Daoy (cell line): ENCODE measurements at regions not wholly inside any gene's neighbourhood (a gene's known extent, or its start where the extent isn't known, plus 50 kb on each side); places are given as distances from the start of the nearest gene placed in this dataset.

ENCODE experiments used
- DNase-seq: peaks from one replicate; pipeline ENCODE4 v3.0.0-alpha.2; 2015; ENCODE audit warnings: low read depth

- DNase-seq: no peak
Observed at GRCh38 chr9:107928701-107929371, 439.3 kb upstream of the KLF4 start.

DNA sequence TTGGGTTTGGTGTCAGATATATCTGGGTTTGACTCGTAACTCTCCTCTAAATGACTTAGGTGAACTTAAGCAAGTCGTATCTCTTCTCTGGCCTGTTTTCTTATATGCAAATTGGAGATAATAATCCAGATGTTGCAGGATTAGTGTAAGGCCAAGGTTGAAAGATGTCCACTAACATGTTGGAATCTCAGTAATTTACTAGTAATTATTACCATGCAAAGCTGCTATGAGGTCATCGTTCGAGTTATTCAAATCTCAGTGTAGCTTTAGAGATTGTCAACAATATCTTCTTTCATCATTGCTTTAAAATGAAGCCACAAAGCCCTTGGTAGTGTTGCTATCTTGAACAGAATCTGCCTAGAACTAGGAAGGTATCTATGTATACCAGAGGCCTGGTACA lies 437.7 kb upstream of the KLF4 start:
- no peak for DNase-seq

DNA sequence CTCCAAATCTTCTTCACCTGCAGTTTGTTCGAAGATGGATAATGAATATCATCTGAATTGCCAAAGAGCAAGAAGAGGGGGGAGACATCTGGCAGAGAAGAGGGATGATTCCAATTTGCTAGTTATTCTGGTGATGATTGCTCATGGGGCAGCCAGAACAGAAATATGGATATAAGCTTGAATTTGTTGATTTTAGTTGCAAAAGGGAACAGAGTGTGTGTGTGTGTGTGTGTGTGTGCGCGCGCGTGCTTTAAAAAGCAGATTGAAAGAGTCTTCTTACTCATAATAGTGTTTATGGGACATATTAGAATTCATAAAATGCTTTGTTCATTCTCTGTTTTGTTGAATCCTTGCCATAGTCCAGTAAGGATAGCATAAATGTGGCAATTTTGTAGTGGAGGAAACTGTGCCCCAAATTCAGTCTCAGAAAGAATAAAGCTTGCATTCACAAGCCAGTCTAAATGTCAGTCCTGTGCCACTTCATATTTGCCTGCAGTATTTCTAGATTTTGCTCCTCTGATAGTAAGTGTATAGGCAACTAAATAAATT lies 436.3 kb upstream of the KLF4 start:
- DNase-seq: no peak

DNA sequence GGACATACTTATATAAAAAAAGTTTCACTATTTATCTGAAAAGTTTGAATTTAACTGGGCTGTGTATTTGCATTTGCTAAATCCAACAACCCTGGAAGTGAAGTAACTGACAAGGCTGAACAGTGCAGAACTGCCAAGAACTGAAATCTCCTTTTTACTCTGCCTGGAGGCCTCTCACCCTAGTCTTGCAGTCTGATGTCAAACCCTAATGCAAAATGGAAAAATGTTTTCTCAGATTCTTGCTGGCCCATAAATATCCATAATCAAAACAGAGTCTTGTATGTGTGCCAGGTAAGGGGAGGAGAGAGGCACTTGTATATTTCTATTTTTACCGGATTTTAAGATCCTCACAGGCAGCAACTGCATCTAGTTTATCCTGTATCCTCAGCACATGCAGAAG lies 432.7 kb upstream of the KLF4 start:
- DNase-seq: no peak

- DNase-seq: no peak
Observed at GRCh38 chr9:107919263-107919662, 429.7 kb upstream of the KLF4 start.

GRCh38 chr9:107918749-107919148 lies 429.2 kb upstream of the KLF4 start:
- no peak for DNase-seq

GRCh38 chr9:107914151-107914550 lies 424.6 kb upstream of the KLF4 start:
- no peak for DNase-seq

- DNase-seq: no peak
Observed at GRCh38 chr9:107907715-107908114, 418.1 kb upstream of the KLF4 start.

GRCh38 chr9:107907255-107907654 lies 417.7 kb upstream of the KLF4 start:
- no peak for DNase-seq

DNA sequence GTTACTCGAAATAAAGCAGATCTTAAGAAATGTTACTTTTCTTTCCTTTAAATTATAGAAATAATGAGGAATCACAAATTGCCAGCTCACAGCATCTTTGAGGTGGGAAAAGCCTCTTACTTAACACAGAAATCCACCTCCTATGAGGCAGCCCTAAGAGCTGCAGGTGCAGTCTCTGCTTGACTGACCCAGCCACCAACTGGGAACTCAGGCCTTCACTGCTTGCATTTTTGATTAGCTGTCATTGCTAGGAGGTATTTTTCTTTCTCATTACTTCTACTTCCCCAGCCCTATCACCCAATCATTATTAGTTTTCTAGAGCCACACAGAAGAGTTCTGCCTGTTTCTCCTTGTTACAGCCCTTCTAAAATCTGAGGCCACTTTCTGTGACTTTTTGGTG lies 416.5 kb upstream of the KLF4 start:
- DNase-seq: no peak

- no peak for DNase-seq
Observed at GRCh38 chr9:107905308-107906020, 415.9 kb upstream of the KLF4 start.

- DNase-seq: no peak
Observed at GRCh38 chr9:107899961-107900330, 410.4 kb upstream of the KLF4 start.

DNA sequence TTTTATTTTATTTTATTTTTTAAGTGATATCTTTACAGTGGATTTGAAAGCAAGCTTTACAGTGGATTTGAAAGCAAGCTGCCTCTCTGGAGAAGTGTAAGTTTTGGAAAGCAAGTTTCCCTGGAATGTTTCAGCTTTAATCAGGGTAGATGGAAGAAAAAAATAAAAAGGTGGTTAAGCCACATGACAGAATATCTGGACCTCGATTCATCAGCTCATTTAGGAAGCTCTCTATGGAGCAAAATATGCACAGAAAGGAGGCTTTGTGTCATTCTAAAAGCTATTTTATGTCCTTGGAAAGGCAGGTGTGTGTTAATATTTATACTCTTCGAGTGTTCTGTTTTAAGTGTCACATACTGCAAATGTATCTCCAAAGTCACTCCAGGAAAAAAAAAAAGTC lies 409.2 kb upstream of the KLF4 start:
- DNase-seq: no peak

GRCh38 chr9:107896544-107896943 lies 407.0 kb upstream of the KLF4 start:
- DNase-seq: no peak

GRCh38 chr9:107895501-107896001 lies 406.0 kb upstream of the KLF4 start:
- no peak for DNase-seq

DNA sequence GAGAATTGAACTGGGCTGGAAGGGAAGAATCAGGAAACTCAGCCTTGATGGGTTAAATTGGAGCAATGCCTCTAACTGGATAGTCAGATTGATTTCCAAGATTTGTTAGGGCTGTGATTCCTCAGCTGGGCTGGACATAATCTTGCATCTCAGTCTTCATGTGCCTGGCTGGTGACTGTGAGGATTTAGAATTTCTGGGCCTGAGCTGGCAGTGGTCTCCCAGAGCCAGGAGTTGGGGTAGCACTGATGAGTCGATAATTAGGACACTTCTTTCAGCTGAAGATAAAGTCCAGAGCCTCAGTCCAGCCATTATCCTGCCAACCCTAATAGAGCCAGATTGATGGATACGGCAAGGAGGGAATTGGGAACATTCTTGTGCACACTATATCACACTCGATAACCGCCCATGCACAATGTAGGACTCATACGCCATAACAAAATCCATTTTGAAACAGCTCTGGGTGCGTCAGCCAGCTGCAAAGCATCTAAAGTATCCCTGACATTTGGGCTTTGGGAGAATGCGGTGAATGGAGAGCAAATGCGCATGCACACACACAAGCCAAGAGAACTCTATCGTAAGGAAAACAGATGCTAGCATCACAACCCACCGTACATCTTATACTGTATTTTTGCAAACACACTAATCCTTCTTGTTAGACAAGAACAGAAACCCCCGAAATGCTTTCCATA lies 405.1 kb upstream of the KLF4 start:
- no peak for DNase-seq

DNA sequence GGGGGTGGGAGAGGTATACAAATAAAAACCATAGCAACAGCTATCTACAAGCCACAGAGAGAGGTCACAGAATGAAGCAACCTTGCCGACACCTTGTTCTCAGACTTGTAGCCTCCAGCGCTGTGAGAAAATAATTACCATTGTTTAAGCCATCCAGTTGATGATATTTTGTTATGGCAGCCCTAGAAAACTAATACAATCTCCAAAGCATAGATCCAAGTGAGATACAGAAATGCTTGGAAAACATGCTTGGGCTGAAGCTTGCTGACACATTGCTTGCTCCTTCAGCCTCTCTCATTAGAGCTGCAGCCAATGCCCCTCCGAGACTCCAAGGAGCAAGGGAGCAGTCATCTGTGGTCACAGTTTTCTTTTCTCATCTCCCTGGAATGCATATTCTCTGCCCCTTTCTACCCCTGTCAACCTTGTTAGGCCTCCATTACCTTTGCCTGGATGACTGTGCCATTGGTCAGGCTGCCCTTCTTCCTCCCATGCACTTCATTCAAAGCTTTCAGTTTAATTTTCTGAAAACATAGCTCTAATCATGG lies 401.4 kb upstream of the KLF4 start:
- DNase-seq: peak; percentile 49

DNA sequence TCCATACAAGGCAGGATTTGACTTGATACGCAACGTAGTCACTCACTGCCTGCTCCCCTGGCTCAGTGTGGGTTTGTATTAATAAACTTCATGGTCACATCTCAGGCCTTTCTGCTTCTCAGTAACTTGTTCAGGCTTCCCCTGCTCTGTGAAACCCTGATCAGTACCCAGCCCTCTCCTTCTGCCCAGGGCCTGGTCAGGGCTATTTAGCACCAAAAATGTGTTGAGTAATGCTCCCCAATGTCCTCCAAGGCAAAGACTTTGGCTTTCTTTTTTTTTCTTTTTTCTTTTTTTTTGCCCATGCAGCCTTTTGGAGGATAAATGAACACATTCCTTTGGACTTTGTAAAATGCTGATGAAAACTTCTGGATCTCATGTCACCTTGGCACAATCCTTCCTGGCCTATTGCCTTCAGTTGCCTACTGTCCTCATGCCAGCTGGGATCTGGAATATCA lies 399.2 kb upstream of the KLF4 start:
- no peak for DNase-seq

DNA sequence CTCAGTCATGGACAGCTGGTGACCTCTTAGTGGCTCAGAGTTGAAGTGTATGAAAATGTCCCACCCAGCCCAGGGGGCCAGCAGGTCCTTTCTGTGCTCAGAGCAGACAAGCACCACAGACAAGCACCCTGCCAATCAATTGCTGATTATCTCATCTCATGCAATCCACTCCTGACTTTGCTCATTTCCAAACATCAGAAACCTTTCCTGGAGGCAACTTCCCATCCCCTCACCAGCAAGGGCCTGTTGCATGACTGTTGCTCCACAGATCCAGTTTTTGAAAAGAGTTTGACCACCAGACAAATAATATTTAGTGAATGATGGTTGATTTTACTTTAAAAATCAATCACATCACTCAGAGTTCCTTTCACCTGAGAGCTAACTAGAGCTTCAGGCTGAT lies 397.3 kb upstream of the KLF4 start:
- DNase-seq: no peak

DNA sequence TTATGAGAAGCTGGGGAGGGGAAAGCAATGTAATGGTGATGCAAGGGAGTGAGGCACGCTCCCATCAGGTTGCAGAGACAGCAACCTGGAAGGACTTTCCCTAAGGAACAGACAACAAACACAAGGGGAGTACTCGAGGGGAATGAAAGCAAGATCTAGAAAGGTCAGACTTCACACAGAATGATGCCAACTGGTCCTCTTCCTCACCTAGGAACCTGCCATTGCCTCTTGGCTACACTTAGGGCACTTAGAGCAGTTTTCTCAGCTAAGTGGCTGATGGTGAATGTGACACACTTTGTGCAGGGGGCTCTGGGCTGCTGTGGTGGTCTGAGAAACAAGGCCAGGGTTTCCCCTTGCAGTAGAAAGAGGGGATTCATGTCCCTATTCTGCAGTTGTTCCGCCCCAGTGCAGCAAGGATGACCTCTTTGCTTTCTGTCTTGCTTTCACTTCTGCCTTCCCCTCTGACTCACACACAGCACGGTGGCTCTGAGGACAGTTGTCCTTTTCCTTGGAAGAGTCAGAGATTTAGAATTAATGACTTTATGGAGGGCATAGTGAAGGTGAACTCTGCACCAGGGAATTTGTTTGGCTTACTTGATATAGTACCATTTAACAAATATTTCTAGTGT lies 394.0 kb upstream of the KLF4 start:
- peak; percentile 16 for DNase-seq

GRCh38 chr9:107881626-107882300 lies 392.2 kb upstream of the KLF4 start:
- DNase-seq: no peak
